Liver (tissue), 8 donors: ENCODE measurements at regions not wholly inside any gene's neighbourhood (a gene's known extent, or its start where the extent isn't known, plus 50 kb on each side); places are given as distances from the start of the nearest gene placed in this dataset.

Experiments
- DNase-seq: peaks from one replicate; pipeline ENCODE4 v3.0.0-alpha.2; 2017; ENCODE audit warnings: low spot score
- H3K27ac ChIP-seq, 2 donors: one replicate each; pipeline ENCODE4 v1.7.0; 2013; ENCODE audit warnings: inconsistent platforms in 2 of 2, low read length in 2 of 2, control low read depth in 1 of 2, low read depth in 1 of 2, mild to moderate bottlenecking in 1 of 2
- H3K27me3 ChIP-seq, 4 donors: one replicate each; pipeline versions ENCODE4 v1.6.1 to v1.7.0; 2013; ENCODE audit warnings: low read length in 3 of 4, inconsistent platforms in 1 of 4, mild to moderate bottlenecking in 1 of 4, moderate library complexity in 1 of 4; ENCODE audit not compliant: control insufficient read depth in 4 of 4, insufficient read depth in 4 of 4
- H3K36me3 ChIP-seq, 4 donors: one replicate each; pipeline versions ENCODE4 v1.6.1 to v1.7.0; 2013; ENCODE audit warnings: low read length in 3 of 4, mild to moderate bottlenecking in 3 of 4, low read depth in 1 of 4, moderate library complexity in 1 of 4; ENCODE audit not compliant: control insufficient read depth in 4 of 4, insufficient read depth in 3 of 4
- H3K4me1 ChIP-seq, 4 donors: one replicate each; pipeline versions ENCODE4 v1.6.1 to v1.7.0; 2013; ENCODE audit warnings: low read length in 3 of 4, mild to moderate bottlenecking in 3 of 4, moderate library complexity in 1 of 4; ENCODE audit not compliant: control insufficient read depth in 4 of 4, insufficient read depth in 4 of 4
- H3K4me3 ChIP-seq, 3 donors: one replicate each; pipeline versions ENCODE4 v1.6.1 to v1.7.0; 2013; ENCODE audit warnings: low read length in 3 of 3, control low read depth in 1 of 3, low read depth in 1 of 3, mild to moderate bottlenecking in 1 of 3
- H3K9ac ChIP-seq, 2 donors: one replicate each; pipeline ENCODE4 v1.7.0; 2013; ENCODE audit warnings: low read length in 2 of 2, mild to moderate bottlenecking in 2 of 2, moderate library complexity in 2 of 2, control low read depth in 1 of 2, low read depth in 1 of 2
- H3K9me3 ChIP-seq, 4 donors: one replicate each; pipeline versions ENCODE4 v1.6.1 to v1.7.0; 2013; ENCODE audit warnings: low read length in 3 of 4; ENCODE audit not compliant: control insufficient read depth in 4 of 4
- EGR1 ChIP-seq, 2 donors: IDR thresholded peaks; 2 replicates each; pipeline ENCODE4 v1.6.1; 2016 to 2018; ENCODE audit warnings: antibody characterized with exemption in 2 of 2, low read depth in 2 of 2
- FOXA1 ChIP-seq: IDR thresholded peaks from 2 replicates; pipeline ENCODE4 v1.6.1; 2016; ENCODE audit warnings: antibody characterized with exemption
- FOXA2 ChIP-seq: IDR thresholded peaks from 2 replicates; pipeline ENCODE4 v1.6.1; 2016; ENCODE audit warnings: antibody characterized with exemption
- GABPA ChIP-seq, 2 donors: IDR thresholded peaks in 1 of 2; conservative IDR thresholded peaks in 1 of 2; 2 replicates each; pipeline ENCODE4 v1.6.1; 2016; ENCODE audit warnings: antibody characterized with exemption in 2 of 2, mild to moderate bottlenecking in 1 of 2, moderate library complexity in 1 of 2
- HNF4A ChIP-seq, 2 donors: conservative IDR thresholded peaks; 2 replicates each; pipeline ENCODE4 v1.6.1; 2016; ENCODE audit warnings: antibody characterized with exemption in 2 of 2, mild to moderate bottlenecking in 2 of 2
- HNF4G ChIP-seq: IDR thresholded peaks from 2 replicates; pipeline ENCODE4 v1.6.1; 2016; ENCODE audit warnings: antibody characterized with exemption
- JUND ChIP-seq, 2 donors: IDR thresholded peaks; 2 replicates each; pipeline ENCODE4 v1.6.1; 2016; ENCODE audit warnings: antibody characterized with exemption in 2 of 2
- NR2F2 ChIP-seq: IDR thresholded peaks from 2 replicates; pipeline ENCODE4 v1.6.1; 2016; ENCODE audit warnings: antibody characterized with exemption
- RAD21 ChIP-seq, 2 donors: IDR thresholded peaks; 2 replicates each; pipeline ENCODE4 v1.6.1; 2016; ENCODE audit warnings: antibody characterized with exemption in 2 of 2, mild to moderate bottlenecking in 2 of 2
- SP1 ChIP-seq: IDR thresholded peaks from 2 replicates; pipeline ENCODE4 v1.6.1; 2018; ENCODE audit warnings: antibody characterized with exemption, mild to moderate bottlenecking
- TAF1 ChIP-seq: conservative IDR thresholded peaks from 2 replicates; pipeline ENCODE4 v1.6.1; 2016; ENCODE audit warnings: antibody characterized with exemption, mild to moderate bottlenecking
- YY1 ChIP-seq: IDR thresholded peaks from 2 replicates; pipeline ENCODE4 v1.6.1; 2016; ENCODE audit warnings: antibody characterized with exemption, mild to moderate bottlenecking
- WGBS: extraction: QIAGEN DNeasy Blood & Tissue Kit; methylation state at CpG from one replicate; pipeline ENCODE4 v1.1.7; 2013; 5-methylcytosine and 5-hydroxymethylcytosine counted together
- TF ChIP-seq, protein P1 (sequence below): IDR thresholded peaks from 2 replicates; pipeline ENCODE4 v1.6.1; 2016; ENCODE audit warnings: antibody characterized with exemption
- TF ChIP-seq, protein P2 (sequence below): IDR thresholded peaks from 2 replicates; pipeline ENCODE4 v1.6.1; 2016; ENCODE audit warnings: antibody characterized with exemption
- TF ChIP-seq, protein P3 (sequence below): IDR thresholded peaks from 2 replicates; pipeline ENCODE4 v1.6.1; 2016; ENCODE audit warnings: antibody characterized with exemption, mild to moderate bottlenecking
- TF ChIP-seq, protein P4 (sequence below): IDR thresholded peaks from 2 replicates; pipeline ENCODE4 v1.6.1; 2016; ENCODE audit warnings: antibody characterized with exemption
- TF ChIP-seq, protein P5 (sequence below): fragments of 150-350 bp; IDR thresholded peaks from 2 replicates; pipeline ENCODE4 v1.5.1; 2017; ENCODE audit warnings: improper control_type of control experiment, low read depth, low read length; ENCODE audit not compliant: missing input control
- donor health status: healthy.
- donor health status: healthy.
- donor health status: healthy.
- donor health status: healthy.
- donor health status: healthy.

DNA sequence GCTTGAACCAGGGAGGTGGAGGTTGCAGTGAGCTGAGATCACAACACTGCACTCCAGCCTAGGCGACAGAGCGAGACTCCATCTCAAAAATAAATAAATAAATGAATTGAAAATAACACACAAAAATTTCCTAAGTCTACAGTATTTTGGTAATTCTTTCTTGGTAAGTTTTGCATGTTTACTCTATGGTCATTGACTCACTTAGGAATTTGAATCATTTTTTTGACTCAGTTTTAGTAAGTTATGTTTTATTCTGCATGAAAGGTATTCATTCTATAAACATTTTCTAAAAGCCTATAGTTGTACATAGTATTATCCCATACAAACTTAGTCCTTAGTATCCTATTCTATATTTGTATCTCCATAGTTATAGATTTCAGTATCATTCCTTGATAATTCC is 772.9 kb upstream of the SLIT2 start:
- WGBS, result 90% methylated on average over 2 of the region's 2 CpGs
- Histone ChIP-seq H3K4me1 (no peaks in the 10 kb centered on the region), H3K27me3 (peaks cover 0 to 2% (median 0%) of the 10 kb centered on the region in 4 donors), H3K9me3 (no peaks in the 10 kb centered on the region), H3K36me3 (no peaks in the 10 kb centered on the region), H3K9ac (no peak overlapping the region), H3K4me3 (no peak overlapping the region), H3K27ac (no peak overlapping the region)
- DNase-seq, result no peak
- TF ChIP-seq, protein P1, sequence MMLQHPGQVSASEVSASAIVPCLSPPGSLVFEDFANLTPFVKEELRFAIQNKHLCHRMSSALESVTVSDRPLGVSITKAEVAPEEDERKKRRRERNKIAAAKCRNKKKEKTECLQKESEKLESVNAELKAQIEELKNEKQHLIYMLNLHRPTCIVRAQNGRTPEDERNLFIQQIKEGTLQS, result no peak
- TF ChIP-seq FOXA1 (no peak), JUND (IDR thresholded peaks at IDR 0.05) (no peak), RAD21 (IDR thresholded peaks at IDR 0.05) (no peak), SP1 (no peak), FOXA2 (no peak), NR2F2 (no peak), TAF1 (no peak)
- TF ChIP-seq, protein P2, sequence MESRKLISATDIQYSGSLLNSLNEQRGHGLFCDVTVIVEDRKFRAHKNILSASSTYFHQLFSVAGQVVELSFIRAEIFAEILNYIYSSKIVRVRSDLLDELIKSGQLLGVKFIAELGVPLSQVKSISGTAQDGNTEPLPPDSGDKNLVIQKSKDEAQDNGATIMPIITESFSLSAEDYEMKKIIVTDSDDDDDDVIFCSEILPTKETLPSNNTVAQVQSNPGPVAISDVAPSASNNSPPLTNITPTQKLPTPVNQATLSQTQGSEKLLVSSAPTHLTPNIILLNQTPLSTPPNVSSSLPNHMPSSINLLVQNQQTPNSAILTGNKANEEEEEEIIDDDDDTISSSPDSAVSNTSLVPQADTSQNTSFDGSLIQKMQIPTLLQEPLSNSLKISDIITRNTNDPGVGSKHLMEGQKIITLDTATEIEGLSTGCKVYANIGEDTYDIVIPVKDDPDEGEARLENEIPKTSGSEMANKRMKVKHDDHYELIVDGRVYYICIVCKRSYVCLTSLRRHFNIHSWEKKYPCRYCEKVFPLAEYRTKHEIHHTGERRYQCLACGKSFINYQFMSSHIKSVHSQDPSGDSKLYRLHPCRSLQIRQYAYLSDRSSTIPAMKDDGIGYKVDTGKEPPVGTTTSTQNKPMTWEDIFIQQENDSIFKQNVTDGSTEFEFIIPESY, result no peak
- TF ChIP-seq, protein P3, sequence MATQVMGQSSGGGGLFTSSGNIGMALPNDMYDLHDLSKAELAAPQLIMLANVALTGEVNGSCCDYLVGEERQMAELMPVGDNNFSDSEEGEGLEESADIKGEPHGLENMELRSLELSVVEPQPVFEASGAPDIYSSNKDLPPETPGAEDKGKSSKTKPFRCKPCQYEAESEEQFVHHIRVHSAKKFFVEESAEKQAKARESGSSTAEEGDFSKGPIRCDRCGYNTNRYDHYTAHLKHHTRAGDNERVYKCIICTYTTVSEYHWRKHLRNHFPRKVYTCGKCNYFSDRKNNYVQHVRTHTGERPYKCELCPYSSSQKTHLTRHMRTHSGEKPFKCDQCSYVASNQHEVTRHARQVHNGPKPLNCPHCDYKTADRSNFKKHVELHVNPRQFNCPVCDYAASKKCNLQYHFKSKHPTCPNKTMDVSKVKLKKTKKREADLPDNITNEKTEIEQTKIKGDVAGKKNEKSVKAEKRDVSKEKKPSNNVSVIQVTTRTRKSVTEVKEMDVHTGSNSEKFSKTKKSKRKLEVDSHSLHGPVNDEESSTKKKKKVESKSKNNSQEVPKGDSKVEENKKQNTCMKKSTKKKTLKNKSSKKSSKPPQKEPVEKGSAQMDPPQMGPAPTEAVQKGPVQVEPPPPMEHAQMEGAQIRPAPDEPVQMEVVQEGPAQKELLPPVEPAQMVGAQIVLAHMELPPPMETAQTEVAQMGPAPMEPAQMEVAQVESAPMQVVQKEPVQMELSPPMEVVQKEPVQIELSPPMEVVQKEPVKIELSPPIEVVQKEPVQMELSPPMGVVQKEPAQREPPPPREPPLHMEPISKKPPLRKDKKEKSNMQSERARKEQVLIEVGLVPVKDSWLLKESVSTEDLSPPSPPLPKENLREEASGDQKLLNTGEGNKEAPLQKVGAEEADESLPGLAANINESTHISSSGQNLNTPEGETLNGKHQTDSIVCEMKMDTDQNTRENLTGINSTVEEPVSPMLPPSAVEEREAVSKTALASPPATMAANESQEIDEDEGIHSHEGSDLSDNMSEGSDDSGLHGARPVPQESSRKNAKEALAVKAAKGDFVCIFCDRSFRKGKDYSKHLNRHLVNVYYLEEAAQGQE, result no peak

DNA sequence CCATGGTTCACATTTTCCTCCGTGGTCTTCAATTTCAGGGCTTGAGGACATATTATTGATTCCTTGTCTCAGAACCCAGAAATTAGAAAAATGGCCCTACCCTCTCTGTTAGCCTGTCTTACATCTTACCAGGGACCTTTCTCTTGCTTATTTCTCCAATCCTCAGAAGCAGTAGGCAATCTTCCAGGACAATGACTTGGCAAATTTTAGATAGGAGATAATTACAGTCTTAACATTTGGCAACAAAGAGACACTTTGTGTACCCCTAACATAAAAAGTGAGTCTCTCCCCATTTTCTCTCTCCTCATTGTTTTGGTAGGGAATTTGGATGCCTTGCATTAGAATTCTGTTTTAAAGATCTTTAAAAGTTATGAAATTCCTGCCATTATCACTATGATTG is 778.1 kb upstream of the SLIT2 start:
- DNase-seq, result no peak
- TF ChIP-seq HNF4A (conservative IDR thresholded peaks at IDR 0.05), result no peak
- TF ChIP-seq, protein P4, sequence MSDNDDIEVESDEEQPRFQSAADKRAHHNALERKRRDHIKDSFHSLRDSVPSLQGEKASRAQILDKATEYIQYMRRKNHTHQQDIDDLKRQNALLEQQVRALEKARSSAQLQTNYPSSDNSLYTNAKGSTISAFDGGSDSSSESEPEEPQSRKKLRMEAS, result no peak
- Histone ChIP-seq H3K36me3 (no peaks in the 10 kb centered on the region), H3K27me3 (no peaks in the 10 kb centered on the region), H3K27ac (no peak overlapping the region), H3K4me1 (no peaks in the 10 kb centered on the region), H3K4me3 (no peak overlapping the region), H3K9me3 (peaks cover 0 to 3% (median 0%) of the 10 kb centered on the region in 4 donors), H3K9ac (no peak overlapping the region)
- WGBS, result 62% methylated on average over 1 of the region's 1 CpG

DNA sequence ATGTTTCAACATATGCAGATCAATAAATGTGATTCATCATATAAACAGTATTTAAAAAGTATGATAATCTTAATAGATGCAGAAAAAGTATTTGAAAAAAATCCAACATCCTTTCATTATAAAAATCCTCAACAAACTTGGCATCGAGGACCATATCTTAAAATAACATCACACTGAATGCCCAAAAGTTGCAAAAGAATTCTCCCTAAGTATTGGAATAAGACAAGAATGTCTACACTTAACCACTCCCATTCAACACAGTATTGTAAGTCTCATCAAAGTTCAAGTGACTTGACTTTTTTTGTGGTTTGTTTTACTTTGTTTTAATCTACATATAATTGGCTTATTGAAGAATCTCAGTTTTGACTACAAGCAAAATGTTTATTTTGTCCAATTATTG is 779.0 kb upstream of the SLIT2 start:
- H3K9me3 ChIP-seq, result peaks cover 0 to 3% (median 0%) of the 10 kb centered on the region in 4 donors
- no peaks in the 10 kb centered on the region for H3K27me3 ChIP-seq
- H3K36me3 ChIP-seq, result no peaks in the 10 kb centered on the region
- H3K4me1 ChIP-seq, result no peaks in the 10 kb centered on the region
- no peak for DNase-seq
- H3K9ac ChIP-seq, result no peak overlapping the region
- no peak overlapping the region for H3K4me3 ChIP-seq
- WGBS, result 64% methylated on average over 1 of the region's 1 CpG
- H3K27ac ChIP-seq, result no peak overlapping the region
- no peak for TF ChIP-seq EGR1 (IDR thresholded peaks at IDR 0.05; ENCODE audit: low read depth in 2 of 2)
- TF ChIP-seq NR2F2, result no peak
- TF ChIP-seq, protein P3, result no peak
- no peak for TF ChIP-seq YY1
- TF ChIP-seq, protein P1, result no peak
- no peak for TF ChIP-seq HNF4G
- TF ChIP-seq, protein P5, sequence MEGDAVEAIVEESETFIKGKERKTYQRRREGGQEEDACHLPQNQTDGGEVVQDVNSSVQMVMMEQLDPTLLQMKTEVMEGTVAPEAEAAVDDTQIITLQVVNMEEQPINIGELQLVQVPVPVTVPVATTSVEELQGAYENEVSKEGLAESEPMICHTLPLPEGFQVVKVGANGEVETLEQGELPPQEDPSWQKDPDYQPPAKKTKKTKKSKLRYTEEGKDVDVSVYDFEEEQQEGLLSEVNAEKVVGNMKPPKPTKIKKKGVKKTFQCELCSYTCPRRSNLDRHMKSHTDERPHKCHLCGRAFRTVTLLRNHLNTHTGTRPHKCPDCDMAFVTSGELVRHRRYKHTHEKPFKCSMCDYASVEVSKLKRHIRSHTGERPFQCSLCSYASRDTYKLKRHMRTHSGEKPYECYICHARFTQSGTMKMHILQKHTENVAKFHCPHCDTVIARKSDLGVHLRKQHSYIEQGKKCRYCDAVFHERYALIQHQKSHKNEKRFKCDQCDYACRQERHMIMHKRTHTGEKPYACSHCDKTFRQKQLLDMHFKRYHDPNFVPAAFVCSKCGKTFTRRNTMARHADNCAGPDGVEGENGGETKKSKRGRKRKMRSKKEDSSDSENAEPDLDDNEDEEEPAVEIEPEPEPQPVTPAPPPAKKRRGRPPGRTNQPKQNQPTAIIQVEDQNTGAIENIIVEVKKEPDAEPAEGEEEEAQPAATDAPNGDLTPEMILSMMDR, result no peak
- no peak for TF ChIP-seq GABPA (IDR thresholded peaks at IDR 0.05 in 1 of 2, conservative IDR thresholded peaks at IDR 0.05 in 1 of 2)
- no peak for TF ChIP-seq RAD21 (IDR thresholded peaks at IDR 0.05)
- no peak for TF ChIP-seq TAF1
